ENCODE measurements at regions not wholly inside any gene's neighbourhood (a gene's known extent, or its start where the extent isn't known, plus 50 kb on each side); places are given as distances from the start of the nearest gene placed in this dataset.
"Not testable (repeated sequence)": the region's sequence is repeated elsewhere in the genome, so short reads cannot be mapped to it uniquely, and the experiment has no call there.

- TF ChIP-seq CTCF (conservative IDR thresholded peaks at IDR 0.05; ENCODE audit: low read depth in 2 of 2); EZH2 (IDR thresholded peaks at IDR 0.05; ENCODE audit: low read depth, unreplicated experiment); POLR2AphosphoS5 (IDR thresholded peaks at IDR 0.05; ENCODE audit: low read depth); NANOG (IDR thresholded peaks at IDR 0.05; ENCODE audit: borderline replicate concordance); STAT1 (IDR thresholded peaks at IDR 0.05; ENCODE audit: unreplicated experiment); CREB1 (CRISPR knock-in tag; IDR thresholded peaks at IDR 0.05; ENCODE audit: low read depth): not testable (repeated sequence)
- TF ChIP-seq, protein P1, sequence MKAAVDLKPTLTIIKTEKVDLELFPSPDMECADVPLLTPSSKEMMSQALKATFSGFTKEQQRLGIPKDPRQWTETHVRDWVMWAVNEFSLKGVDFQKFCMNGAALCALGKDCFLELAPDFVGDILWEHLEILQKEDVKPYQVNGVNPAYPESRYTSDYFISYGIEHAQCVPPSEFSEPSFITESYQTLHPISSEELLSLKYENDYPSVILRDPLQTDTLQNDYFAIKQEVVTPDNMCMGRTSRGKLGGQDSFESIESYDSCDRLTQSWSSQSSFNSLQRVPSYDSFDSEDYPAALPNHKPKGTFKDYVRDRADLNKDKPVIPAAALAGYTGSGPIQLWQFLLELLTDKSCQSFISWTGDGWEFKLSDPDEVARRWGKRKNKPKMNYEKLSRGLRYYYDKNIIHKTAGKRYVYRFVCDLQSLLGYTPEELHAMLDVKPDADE (IDR thresholded peaks at IDR 0.05) = not testable (repeated sequence)
- TF ChIP-seq, protein P2, sequence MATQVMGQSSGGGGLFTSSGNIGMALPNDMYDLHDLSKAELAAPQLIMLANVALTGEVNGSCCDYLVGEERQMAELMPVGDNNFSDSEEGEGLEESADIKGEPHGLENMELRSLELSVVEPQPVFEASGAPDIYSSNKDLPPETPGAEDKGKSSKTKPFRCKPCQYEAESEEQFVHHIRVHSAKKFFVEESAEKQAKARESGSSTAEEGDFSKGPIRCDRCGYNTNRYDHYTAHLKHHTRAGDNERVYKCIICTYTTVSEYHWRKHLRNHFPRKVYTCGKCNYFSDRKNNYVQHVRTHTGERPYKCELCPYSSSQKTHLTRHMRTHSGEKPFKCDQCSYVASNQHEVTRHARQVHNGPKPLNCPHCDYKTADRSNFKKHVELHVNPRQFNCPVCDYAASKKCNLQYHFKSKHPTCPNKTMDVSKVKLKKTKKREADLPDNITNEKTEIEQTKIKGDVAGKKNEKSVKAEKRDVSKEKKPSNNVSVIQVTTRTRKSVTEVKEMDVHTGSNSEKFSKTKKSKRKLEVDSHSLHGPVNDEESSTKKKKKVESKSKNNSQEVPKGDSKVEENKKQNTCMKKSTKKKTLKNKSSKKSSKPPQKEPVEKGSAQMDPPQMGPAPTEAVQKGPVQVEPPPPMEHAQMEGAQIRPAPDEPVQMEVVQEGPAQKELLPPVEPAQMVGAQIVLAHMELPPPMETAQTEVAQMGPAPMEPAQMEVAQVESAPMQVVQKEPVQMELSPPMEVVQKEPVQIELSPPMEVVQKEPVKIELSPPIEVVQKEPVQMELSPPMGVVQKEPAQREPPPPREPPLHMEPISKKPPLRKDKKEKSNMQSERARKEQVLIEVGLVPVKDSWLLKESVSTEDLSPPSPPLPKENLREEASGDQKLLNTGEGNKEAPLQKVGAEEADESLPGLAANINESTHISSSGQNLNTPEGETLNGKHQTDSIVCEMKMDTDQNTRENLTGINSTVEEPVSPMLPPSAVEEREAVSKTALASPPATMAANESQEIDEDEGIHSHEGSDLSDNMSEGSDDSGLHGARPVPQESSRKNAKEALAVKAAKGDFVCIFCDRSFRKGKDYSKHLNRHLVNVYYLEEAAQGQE (IDR thresholded peaks at IDR 0.05; ENCODE audit: unreplicated experiment) = not testable (repeated sequence)
These were observed 712.4 kb downstream of the JRKL start for GRCh38 chr11:97102180-97102579.

Data from GM23338 (cell line).